OCI-M2 (cell line): ENCODE measurements at regions not wholly inside any gene's neighbourhood (a gene's known extent, or its start where the extent isn't known, plus 50 kb on each side); places are given as distances from the start of the nearest gene placed in this dataset.

Source experiments
- DNase-seq: peaks from one replicate; lab custom pipeline; 2025; ENCODE audit not compliant: unreplicated experiment; lab: John Stamatoyannopoulos, UW

GRCh38 chr6:14707276-14707675 lies 538.6 kb upstream of the JARID2 start:
- DNase-seq, result no peak

GRCh38 chr6:14707971-14708465 lies 537.9 kb upstream of the JARID2 start:
- no peak for DNase-seq

GRCh38 chr6:14709066-14709670 lies 536.7 kb upstream of the JARID2 start:
- DNase-seq, result no peak

GRCh38 chr6:14709900-14710299 lies 536.0 kb upstream of the JARID2 start:
- no peak for DNase-seq

- DNase-seq, result no peak
Measured at GRCh38 chr6:14710421-14710820, 535.4 kb upstream of the JARID2 start.

- DNase-seq, result peak; percentile 51
Measured at GRCh38 chr6:14711056-14711703, 534.7 kb upstream of the JARID2 start.

- no peak for DNase-seq
Measured at GRCh38 chr6:14711704-14712379, 534.0 kb upstream of the JARID2 start.

GRCh38 chr6:14713008-14713960 lies 532.6 kb upstream of the JARID2 start:
- no peak for DNase-seq

- DNase-seq, result no peak
Measured at GRCh38 chr6:14713966-14714631, 531.8 kb upstream of the JARID2 start.

- no peak for DNase-seq
Measured at GRCh38 chr6:14715076-14715475, 530.8 kb upstream of the JARID2 start.

- no peak for DNase-seq
Measured at GRCh38 chr6:14716499-14717146, 529.2 kb upstream of the JARID2 start.

GRCh38 chr6:14717307-14717706 lies 528.6 kb upstream of the JARID2 start:
- DNase-seq, result no peak

GRCh38 chr6:14718861-14719260 lies 527.0 kb upstream of the JARID2 start:
- DNase-seq, result no peak

- no peak for DNase-seq
Measured at GRCh38 chr6:14719270-14719669, 526.6 kb upstream of the JARID2 start.

- DNase-seq, result no peak
Measured at GRCh38 chr6:14720411-14721102, 525.3 kb upstream of the JARID2 start.

GRCh38 chr6:14721103-14721758 lies 524.6 kb upstream of the JARID2 start:
- DNase-seq, result no peak

GRCh38 chr6:14722001-14722562 lies 523.8 kb upstream of the JARID2 start:
- no peak for DNase-seq

- no peak for DNase-seq
Measured at GRCh38 chr6:14722704-14723103, 523.2 kb upstream of the JARID2 start.
